SW 1271 (cell line): ENCODE measurements at regions not wholly inside any gene's neighbourhood (a gene's known extent, or its start where the extent isn't known, plus 50 kb on each side); places are given as distances from the start of the nearest gene placed in this dataset.

Experiments used
- DNase-seq, 2 experiments: peaks; one replicate each; lab custom pipeline; 2025; lab: John Stamatoyannopoulos, UW

GRCh38 chr20:52921340-52921739 is 50.8 kb upstream of the TSHZ2 start:
- no peak for DNase-seq

- no peak for DNase-seq
These were observed 53.8 kb upstream of the TSHZ2 start for GRCh38 chr20:52918311-52918710.

GRCh38 chr20:52915564-52915963 is 56.6 kb upstream of the TSHZ2 start:
- no peak for DNase-seq

- no peak for DNase-seq
These were observed 57.3 kb upstream of the TSHZ2 start for GRCh38 chr20:52914870-52915269.

- DNase-seq: no peak
These were observed 58.3 kb upstream of the TSHZ2 start for GRCh38 chr20:52913650-52914387.

GRCh38 chr20:52905241-52905994 is 66.7 kb upstream of the TSHZ2 start:
- DNase-seq: no peak

GRCh38 chr20:52904837-52905236 is 67.3 kb upstream of the TSHZ2 start:
- no peak for DNase-seq

- DNase-seq: no peak
These were observed 73.0 kb upstream of the TSHZ2 start for GRCh38 chr20:52899041-52899608.

GRCh38 chr20:52896348-52896747 is 75.8 kb upstream of the TSHZ2 start:
- DNase-seq: no peak

- no peak for DNase-seq
These were observed 76.5 kb upstream of the TSHZ2 start for GRCh38 chr20:52895701-52896100.

GRCh38 chr20:52895235-52895634 is 76.9 kb upstream of the TSHZ2 start:
- no peak for DNase-seq

GRCh38 chr20:52893498-52893897 is 78.7 kb upstream of the TSHZ2 start:
- DNase-seq: no peak

GRCh38 chr20:52892023-52892422 is 80.1 kb upstream of the TSHZ2 start:
- DNase-seq: no peak

GRCh38 chr20:52890130-52890529 is 82.0 kb upstream of the TSHZ2 start:
- no peak for DNase-seq

GRCh38 chr20:52889225-52889624 is 82.9 kb upstream of the TSHZ2 start:
- DNase-seq: no peak

GRCh38 chr20:52888096-52888495 is 84.1 kb upstream of the TSHZ2 start:
- no peak for DNase-seq

GRCh38 chr20:52880997-52881396 is 91.2 kb upstream of the TSHZ2 start:
- DNase-seq: no peak

GRCh38 chr20:52880259-52880658 is 91.9 kb upstream of the TSHZ2 start:
- DNase-seq: no peak

- no peak for DNase-seq
These were observed 97.9 kb upstream of the TSHZ2 start for GRCh38 chr20:52874241-52874640.

- DNase-seq: no peak
These were observed 102.3 kb upstream of the TSHZ2 start for GRCh38 chr20:52869698-52870501.

- DNase-seq: no peak
These were observed 102.9 kb upstream of the TSHZ2 start for GRCh38 chr20:52869276-52869675.

- DNase-seq: no peak
These were observed 104.9 kb upstream of the TSHZ2 start for GRCh38 chr20:52867305-52867704.
